ENCODE measurements at regions not wholly inside any gene's neighbourhood (a gene's known extent, or its start where the extent isn't known, plus 50 kb on each side); places are given as distances from the start of the nearest gene placed in this dataset.

- TF ChIP-seq, protein P1, sequence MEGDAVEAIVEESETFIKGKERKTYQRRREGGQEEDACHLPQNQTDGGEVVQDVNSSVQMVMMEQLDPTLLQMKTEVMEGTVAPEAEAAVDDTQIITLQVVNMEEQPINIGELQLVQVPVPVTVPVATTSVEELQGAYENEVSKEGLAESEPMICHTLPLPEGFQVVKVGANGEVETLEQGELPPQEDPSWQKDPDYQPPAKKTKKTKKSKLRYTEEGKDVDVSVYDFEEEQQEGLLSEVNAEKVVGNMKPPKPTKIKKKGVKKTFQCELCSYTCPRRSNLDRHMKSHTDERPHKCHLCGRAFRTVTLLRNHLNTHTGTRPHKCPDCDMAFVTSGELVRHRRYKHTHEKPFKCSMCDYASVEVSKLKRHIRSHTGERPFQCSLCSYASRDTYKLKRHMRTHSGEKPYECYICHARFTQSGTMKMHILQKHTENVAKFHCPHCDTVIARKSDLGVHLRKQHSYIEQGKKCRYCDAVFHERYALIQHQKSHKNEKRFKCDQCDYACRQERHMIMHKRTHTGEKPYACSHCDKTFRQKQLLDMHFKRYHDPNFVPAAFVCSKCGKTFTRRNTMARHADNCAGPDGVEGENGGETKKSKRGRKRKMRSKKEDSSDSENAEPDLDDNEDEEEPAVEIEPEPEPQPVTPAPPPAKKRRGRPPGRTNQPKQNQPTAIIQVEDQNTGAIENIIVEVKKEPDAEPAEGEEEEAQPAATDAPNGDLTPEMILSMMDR (IDR thresholded peaks at IDR 0.05): no peak
- no peak for TF ChIP-seq POLR2A (IDR thresholded peaks at IDR 0.05)
These were observed 81.1 kb downstream of the CDO1 start for GRCh38 chr5:115735108-115735998.

Data from uterus (tissue), 2 donors.